Hematopoietic multipotent progenitor cell treated with erythropoietin and hydrocortisone succinate and interleukin-3 and kit ligand, for 4 days (in vitro differentiated cells): ENCODE measurements at regions not wholly inside any gene's neighbourhood (a gene's known extent, or its start where the extent isn't known, plus 50 kb on each side); places are given as distances from the start of the nearest gene placed in this dataset.

Experiments used
- DNase-seq: peaks from one replicate; pipeline ENCODE4 v3.0.0-alpha.2; 2015

DNA sequence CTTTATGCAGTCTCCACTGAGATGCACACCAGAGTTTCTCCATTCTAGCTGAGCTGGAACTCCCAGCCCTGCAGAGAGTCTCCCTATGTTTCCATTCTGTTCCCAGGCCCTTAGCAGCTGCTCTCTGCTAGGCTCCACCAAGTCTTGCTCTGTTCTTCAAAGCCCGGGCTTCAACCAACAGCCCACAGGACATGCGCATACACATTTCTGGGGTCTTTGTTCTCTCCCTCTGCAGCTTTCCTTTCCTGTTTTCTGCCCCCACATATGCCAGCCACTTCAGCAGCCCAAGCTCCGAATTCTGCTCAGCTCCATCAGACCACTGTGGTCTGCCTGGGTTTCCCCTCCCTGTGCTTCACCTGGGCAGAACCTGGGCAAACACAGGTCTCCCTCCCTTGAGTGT, 205.9 kb downstream of the CBLN1 start:
- no peak for DNase-seq

GRCh38 chr16:49068224-49068623, 213.4 kb downstream of the CBLN1 start:
- DNase-seq = no peak

GRCh38 chr16:49067776-49068175, 213.9 kb downstream of the CBLN1 start:
- DNase-seq = no peak

- DNase-seq = no peak
Observed at GRCh38 chr16:49061137-49061714, 220.4 kb downstream of the CBLN1 start.

DNA sequence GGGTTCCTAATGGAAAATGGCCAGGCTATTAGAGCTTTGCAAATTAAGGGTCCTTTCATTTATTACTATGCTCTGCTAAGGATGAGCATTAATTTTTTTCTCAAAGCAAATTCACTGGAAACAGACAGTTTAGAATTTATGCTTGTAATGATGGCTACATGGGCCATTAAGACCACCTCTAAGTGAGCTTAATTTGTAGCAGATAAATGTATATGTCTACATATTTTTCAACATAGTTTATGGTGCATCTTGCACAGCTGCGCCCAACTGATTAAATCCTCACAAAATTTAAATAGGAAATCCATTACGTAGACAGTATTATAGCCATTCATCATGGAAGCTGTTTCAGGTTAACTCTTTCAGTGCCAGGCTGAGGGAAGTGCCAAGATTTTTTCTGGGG, 220.9 kb downstream of the CBLN1 start:
- no peak for DNase-seq

DNA sequence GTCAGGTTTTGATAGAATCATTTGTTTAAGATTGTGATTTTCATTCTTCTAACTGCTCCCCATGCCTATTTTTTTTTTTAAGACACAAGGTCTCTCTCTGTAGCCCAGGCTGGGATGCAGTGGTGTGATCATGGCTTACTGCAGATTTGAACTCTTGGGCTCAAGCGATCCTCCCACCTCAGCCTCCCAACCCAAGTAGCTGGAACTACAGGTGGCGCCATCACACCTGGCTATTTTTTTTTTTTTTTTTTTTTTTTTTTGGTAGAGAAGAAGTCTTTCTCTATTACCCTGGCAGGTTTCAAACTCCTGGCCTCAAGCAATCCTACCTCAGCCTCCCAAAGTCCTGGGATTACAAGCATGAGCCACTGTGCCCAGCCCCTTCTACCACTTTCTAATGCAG, 223.3 kb downstream of the CBLN1 start:
- peak; percentile 1 for DNase-seq

GRCh38 chr16:49057936-49058335, 223.7 kb downstream of the CBLN1 start:
- no peak for DNase-seq

GRCh38 chr16:49057391-49057790, 224.2 kb downstream of the CBLN1 start:
- no peak for DNase-seq

DNA sequence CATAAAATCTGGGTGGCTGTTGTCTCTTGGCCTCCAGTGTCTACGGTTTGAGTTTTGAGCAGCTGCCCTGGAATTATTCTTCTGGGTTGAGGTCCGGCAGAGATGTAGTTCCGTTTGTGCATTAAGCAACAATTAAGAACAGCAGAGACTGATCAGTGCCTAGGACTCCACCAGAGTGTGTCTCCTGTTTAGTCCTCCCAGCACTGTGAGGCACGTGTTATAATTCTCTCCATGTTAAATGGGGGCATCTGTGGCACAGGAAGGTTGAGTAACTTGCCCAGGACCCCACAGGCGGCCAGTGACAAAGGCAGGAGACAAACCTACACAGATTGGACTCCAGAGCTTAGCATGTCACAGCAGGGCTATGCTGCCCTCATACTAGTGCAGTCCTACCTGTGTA, 225.1 kb downstream of the CBLN1 start:
- DNase-seq = no peak

DNA sequence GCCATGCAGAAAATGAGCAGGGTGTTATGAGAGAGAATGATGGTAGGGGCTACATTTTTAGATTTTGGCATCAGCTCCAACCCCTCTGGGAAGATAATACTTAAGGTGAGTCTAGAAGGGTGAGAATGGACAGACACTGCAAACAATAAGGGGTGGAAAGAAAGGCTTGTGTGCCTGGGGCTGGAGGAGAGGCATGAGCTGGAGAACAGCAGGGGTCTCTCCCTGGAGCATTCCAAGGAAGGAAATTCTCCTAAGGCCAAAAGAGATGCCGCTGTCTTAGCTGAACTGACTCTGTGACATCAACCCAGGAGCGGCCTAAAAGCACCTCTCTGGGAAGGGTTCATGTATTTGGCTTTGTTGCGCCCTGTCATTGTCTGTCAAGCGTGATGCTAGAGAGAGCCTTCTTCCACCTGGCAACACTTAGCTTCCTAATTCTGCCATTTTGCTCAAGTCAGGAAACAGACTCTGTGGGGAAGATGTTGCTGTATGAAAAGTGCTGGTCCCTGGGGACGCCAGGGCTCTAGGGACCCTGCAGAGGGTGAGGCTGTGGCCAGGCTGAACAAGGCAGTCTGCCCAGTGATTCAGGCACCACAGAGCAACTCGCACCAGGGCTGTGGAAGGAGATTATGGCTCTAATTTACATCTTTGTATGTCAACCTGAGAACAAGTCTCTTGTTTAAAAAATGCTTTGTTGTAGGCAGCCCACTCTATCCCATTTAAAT, 225.7 kb downstream of the CBLN1 start:
- DNase-seq = no peak

GRCh38 chr16:49055291-49055690, 226.3 kb downstream of the CBLN1 start:
- DNase-seq = no peak

DNA sequence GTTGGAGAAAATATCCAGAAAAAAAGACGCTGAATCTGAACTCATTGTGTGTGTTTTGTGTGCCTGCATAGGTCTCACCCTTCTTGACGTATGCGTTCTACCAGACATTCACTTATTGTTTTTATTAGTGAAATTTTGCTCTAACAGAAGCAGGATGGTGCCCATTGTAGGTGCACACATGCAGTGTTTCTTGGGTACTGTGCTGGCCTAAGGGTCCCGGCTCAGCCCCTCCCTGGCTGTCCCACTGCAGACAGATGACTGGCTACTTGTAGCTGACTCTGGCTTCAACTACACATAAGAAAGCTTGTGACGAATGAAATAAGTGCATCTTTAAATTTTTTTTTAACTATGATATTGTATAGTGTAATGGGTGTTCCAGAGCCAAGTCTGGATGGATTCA, 227.0 kb downstream of the CBLN1 start:
- no peak for DNase-seq

GRCh38 chr16:49052846-49053245, 228.8 kb downstream of the CBLN1 start:
- no peak for DNase-seq

- no peak for DNase-seq
Observed at GRCh38 chr16:49051576-49051975, 230.1 kb downstream of the CBLN1 start.

DNA sequence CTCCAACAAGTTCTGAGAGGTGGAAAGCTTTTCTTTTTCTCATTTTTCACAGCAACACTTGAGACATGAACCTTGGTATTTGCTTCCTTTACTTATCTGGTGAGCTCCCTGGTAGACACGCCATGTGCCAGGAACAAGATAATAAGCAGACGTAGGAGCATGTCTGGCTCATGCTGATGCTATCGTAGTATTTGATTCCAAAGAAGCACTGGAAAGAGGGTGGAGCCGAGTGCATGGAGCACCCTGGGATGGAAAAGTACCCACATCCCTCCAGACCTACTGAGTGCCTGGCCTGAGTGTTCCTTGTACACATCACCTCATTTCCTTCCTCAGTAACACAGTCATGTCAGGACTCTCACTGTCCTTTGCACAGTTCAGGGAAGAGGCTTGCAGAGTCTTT, 231.0 kb downstream of the CBLN1 start:
- DNase-seq = no peak

GRCh38 chr16:49049644-49050043, 232.0 kb downstream of the CBLN1 start:
- no peak for DNase-seq

GRCh38 chr16:49049191-49049590, 232.4 kb downstream of the CBLN1 start:
- no peak for DNase-seq

- no peak for DNase-seq
Observed at GRCh38 chr16:49048557-49048956, 233.1 kb downstream of the CBLN1 start.

GRCh38 chr16:49036126-49036525, 245.5 kb downstream of the CBLN1 start:
- no peak for DNase-seq

DNA sequence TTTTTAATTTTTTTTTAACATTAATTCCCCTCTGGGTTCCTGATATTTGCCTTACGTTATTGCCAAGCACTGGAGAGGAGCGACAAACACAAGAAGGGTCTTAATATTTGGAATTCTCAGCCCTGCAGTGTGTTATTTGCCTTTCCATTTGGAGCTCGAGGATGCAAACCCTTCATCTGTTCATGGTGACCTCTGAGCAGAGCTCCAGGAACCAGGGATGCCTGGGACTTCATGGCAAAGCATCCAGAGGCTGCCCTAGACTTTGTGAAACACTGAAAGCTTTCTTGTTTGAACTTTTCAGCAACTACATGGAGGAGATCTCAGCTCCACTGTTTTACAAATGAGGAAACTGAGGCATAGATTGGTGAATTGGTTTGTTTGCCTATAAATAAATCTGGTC, 254.2 kb downstream of the CBLN1 start:
- DNase-seq = no peak

DNA sequence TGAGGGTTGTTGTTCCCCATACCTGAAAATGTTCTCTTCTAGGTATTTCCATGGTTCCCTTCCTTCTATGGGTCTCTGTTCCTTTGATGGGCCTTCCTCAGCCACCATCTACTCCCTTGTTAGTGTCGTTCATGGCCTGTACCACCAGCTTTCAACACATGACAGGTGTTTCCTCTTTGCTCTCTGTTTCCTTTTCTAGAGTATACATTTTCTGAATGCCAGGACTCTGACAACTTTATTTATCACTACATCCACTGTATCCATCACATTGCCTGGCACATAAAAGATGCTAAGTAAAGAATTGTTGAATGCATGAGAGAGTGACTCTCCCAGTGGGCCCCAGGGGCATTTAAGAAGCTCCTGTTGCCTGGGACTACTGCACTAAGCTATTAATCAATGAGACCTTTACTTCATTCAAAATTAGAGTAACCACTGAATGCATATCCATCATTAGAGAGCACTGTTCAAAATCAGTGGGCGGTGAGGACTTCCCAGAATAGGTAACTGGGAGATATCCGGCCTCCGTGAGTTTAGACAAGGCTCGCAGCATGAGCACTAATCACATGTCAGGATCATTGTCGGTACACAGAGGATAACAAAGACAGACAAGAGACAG, 255.0 kb downstream of the CBLN1 start:
- DNase-seq = no peak

- DNase-seq = no peak
Observed at GRCh38 chr16:49024896-49025295, 256.7 kb downstream of the CBLN1 start.

DNA sequence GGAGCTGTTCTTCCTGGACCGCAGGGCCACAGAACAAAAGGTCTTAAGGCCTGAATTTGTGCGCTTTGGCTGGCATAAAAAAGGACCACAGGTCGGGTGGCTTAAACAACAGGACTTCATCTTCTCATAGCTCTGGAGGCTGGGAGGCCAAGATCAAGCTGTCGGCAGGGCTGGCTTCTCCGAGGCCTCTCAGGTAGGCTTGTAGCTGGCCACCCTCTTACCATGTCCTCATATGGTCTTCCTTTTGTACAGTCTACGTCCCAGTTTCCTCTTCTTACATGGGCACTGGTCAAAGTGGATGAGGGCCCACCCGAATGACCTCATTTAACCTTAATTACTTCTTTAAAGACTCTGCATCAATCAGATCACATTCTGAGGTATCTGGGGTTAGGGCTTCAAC, 257.6 kb downstream of the CBLN1 start:
- no peak for DNase-seq

GRCh38 chr16:49023050-49023449, 258.6 kb downstream of the CBLN1 start:
- no peak for DNase-seq
